ENCODE measurements at regions not wholly inside any gene's neighbourhood (a gene's known extent, or its start where the extent isn't known, plus 50 kb on each side); places are given as distances from the start of the nearest gene placed in this dataset.

- no peak for DNase-seq
Observed at GRCh38 chr16:66170989-66171388, 195.5 kb upstream of the CDH5 start.

GRCh38 chr16:66169817-66170216 lies 196.7 kb upstream of the CDH5 start:
- no peak for DNase-seq

- no peak for DNase-seq
Observed at GRCh38 chr16:66168777-66169176, 197.7 kb upstream of the CDH5 start.

GRCh38 chr16:66167564-66168291 lies 198.8 kb upstream of the CDH5 start:
- DNase-seq, result no peak

GRCh38 chr16:66166490-66166889 lies 200.0 kb upstream of the CDH5 start:
- no peak for DNase-seq

- DNase-seq, result no peak
Observed at GRCh38 chr16:66165879-66166278, 200.6 kb upstream of the CDH5 start.

- no peak for DNase-seq
Observed at GRCh38 chr16:66164581-66165247, 201.8 kb upstream of the CDH5 start.

- DNase-seq, result no peak
Observed at GRCh38 chr16:66162821-66163220, 203.7 kb upstream of the CDH5 start.

GRCh38 chr16:66161942-66162341 lies 204.5 kb upstream of the CDH5 start:
- DNase-seq, result no peak

- no peak for DNase-seq
Observed at GRCh38 chr16:66161269-66161668, 205.2 kb upstream of the CDH5 start.

GRCh38 chr16:66159987-66160386 lies 206.5 kb upstream of the CDH5 start:
- no peak for DNase-seq

- DNase-seq, result no peak
Observed at GRCh38 chr16:66156538-66156937, 210.0 kb upstream of the CDH5 start.

- no peak for DNase-seq
Observed at GRCh38 chr16:66155933-66156332, 210.6 kb upstream of the CDH5 start.

- DNase-seq, result no peak
Observed at GRCh38 chr16:66154801-66155200, 211.7 kb upstream of the CDH5 start.

- DNase-seq, result no peak
Observed at GRCh38 chr16:66152823-66153393, 213.6 kb upstream of the CDH5 start.

GRCh38 chr16:66152181-66152580 lies 214.3 kb upstream of the CDH5 start:
- DNase-seq, result no peak

- DNase-seq, result no peak
Observed at GRCh38 chr16:66150698-66151482, 215.6 kb upstream of the CDH5 start.

GRCh38 chr16:66147291-66147690 lies 219.2 kb upstream of the CDH5 start:
- no peak for DNase-seq

- DNase-seq, result no peak
Observed at GRCh38 chr16:66146798-66147197, 219.7 kb upstream of the CDH5 start.

- no peak for DNase-seq
Observed at GRCh38 chr16:66144641-66145040, 221.8 kb upstream of the CDH5 start.

GRCh38 chr16:66143415-66143814 lies 223.1 kb upstream of the CDH5 start:
- no peak for DNase-seq

- DNase-seq, result no peak
Observed at GRCh38 chr16:66141885-66142284, 224.6 kb upstream of the CDH5 start.

GRCh38 chr16:66137853-66138252 lies 228.6 kb upstream of the CDH5 start:
- no peak for DNase-seq

Data from C1 segment of cervical spinal cord (tissue), 14 donors.